H1 (cell line): ENCODE measurements at regions not wholly inside any gene's neighbourhood (a gene's known extent, or its start where the extent isn't known, plus 50 kb on each side); places are given as distances from the start of the nearest gene placed in this dataset.

Experiments
- CHD1 ChIP-seq: IDR thresholded peaks from 2 replicates; pipeline ENCODE4 v1.6.1; 2012; ENCODE audit warnings: low read depth, low read length, improper control_type of control experiment
- CHD2 ChIP-seq: IDR thresholded peaks from 2 replicates; pipeline ENCODE4 v1.6.1; 2012; ENCODE audit warnings: low read length, improper control_type of control experiment
- CHD7 ChIP-seq: fragments of 300-600 bp; sonication (generic); IDR thresholded peaks from 2 replicates; pipeline ENCODE4 v1.7.1; 2012; ENCODE audit warnings: low read length, moderate library complexity, mild to moderate bottlenecking, inconsistent platforms; ENCODE audit not compliant: insufficient replicate concordance
- CTCF ChIP-seq, 3 experiments: IDR thresholded peaks; 1 replicate in 2 of 3; 2 replicates in 1 of 3; pipeline versions ENCODE4 v1.5.1 to v1.6.1; 2011; ENCODE audit warnings: low read length in 3 of 3, mild to moderate bottlenecking in 3 of 3, inconsistent platforms in 2 of 3, low read depth in 1 of 3, moderate library complexity in 1 of 3; ENCODE audit not compliant: insufficient read depth in 1 of 3; ENCODE audit errors: control extremely low read depth in 1 of 3
- EZH2 ChIP-seq: fragments of 200-600 bp; sonication (generic); IDR thresholded peaks from 2 replicates; pipeline ENCODE4 v1.7.1; 2012; ENCODE audit warnings: low read depth, mild to moderate bottlenecking, moderate library complexity, low read length, inconsistent platforms; ENCODE audit not compliant: severe bottlenecking
- GABPA ChIP-seq: IDR thresholded peaks from 2 replicates; pipeline ENCODE4 v1.6.1; 2011; ENCODE audit warnings: mild to moderate bottlenecking, low read length, moderate library complexity, borderline replicate concordance; ENCODE audit not compliant: insufficient read depth
- POLR2A ChIP-seq, 2 experiments: IDR thresholded peaks; 1 replicate in 1 of 2; 2 replicates in 1 of 2; pipeline ENCODE4 v1.6.1; 2011; ENCODE audit warnings: low read depth in 2 of 2, low read length in 2 of 2, mild to moderate bottlenecking in 2 of 2; ENCODE audit errors: control extremely low read depth in 1 of 2
- TCF12 ChIP-seq: IDR thresholded peaks from 2 replicates; pipeline ENCODE4 v1.6.1; 2011; ENCODE audit warnings: low read depth, mild to moderate bottlenecking, low read length
- TEAD4 ChIP-seq: IDR thresholded peaks from 2 replicates; pipeline ENCODE4 v1.6.1; 2012; ENCODE audit warnings: low read depth, low read length, inconsistent platforms, mixed read lengths

GRCh38 chr6:95777338-95777737 is 200.0 kb downstream of the MANEA start:
- TF ChIP-seq EZH2: no peak
- TF ChIP-seq CTCF (IDR thresholded peaks at IDR 0.05; ENCODE audit: control extremely low read depth in 1 of 3, insufficient read depth in 1 of 3, low read depth in 1 of 3, low read length in 3 of 3): no peak
- TF ChIP-seq TCF12: no peak
- no peak for TF ChIP-seq POLR2A (IDR thresholded peaks at IDR 0.05; ENCODE audit: control extremely low read depth in 1 of 2, low read depth in 2 of 2, low read length in 2 of 2)
- no peak for TF ChIP-seq GABPA
- TF ChIP-seq TEAD4: no peak
- no peak for TF ChIP-seq CHD7
- TF ChIP-seq CHD2: no peak
- TF ChIP-seq CHD1: no peak
